ENCODE measurements at regions not wholly inside any gene's neighbourhood (a gene's known extent, or its start where the extent isn't known, plus 50 kb on each side); places are given as distances from the start of the nearest gene placed in this dataset.

- H3K4me2 ChIP-seq, result no peak overlapping the region
- H3K27me3 ChIP-seq (ENCODE audit: insufficient read depth, low read depth), result peaks cover 38% of the 10 kb centered on the region; the same call in 1 of the 2 replicates
- TF ChIP-seq CTCF (conservative IDR thresholded peaks at IDR 0.05) (no peak), EZH2 (IDR thresholded peaks at IDR 0.05; ENCODE audit: low read depth) (no peak)
- no peaks in the 10 kb centered on the region for H3K9me2 ChIP-seq (ENCODE audit: insufficient read depth)
- H3K79me2 ChIP-seq (ENCODE audit: low read depth), result no peaks in the 10 kb centered on the region
- no peaks in the 10 kb centered on the region for H3F3A ChIP-seq (ENCODE audit: insufficient read depth, low read depth)
- no peak overlapping the region for H3K27ac ChIP-seq
- BruUV-seq (replicated peaks), result no TSS peak
- H2AFZ ChIP-seq, result no peak overlapping the region
- no peaks in the 10 kb centered on the region for H4K20me1 ChIP-seq (ENCODE audit: insufficient read depth)
- CTCF ChIA-PET, result no interaction called here
- POLR2A ChIA-PET (ENCODE audit: unreplicated experiment), result no interaction called here
- intact Hi-C loops (cut with micrococcal nuclease; ENCODE audit: unreplicated experiment), result no loop called here
- no peaks in the 10 kb centered on the region for H3K9me3 ChIP-seq (ENCODE audit: insufficient read depth, low read depth)
- H3K36me3 ChIP-seq (ENCODE audit: low read depth), result no peaks in the 10 kb centered on the region
- DNase-seq, result no peak
- no peak overlapping the region for H3K4me3 ChIP-seq
- no peaks in the 10 kb centered on the region for H3K4me1 ChIP-seq (replicated peaks; ENCODE audit: insufficient read depth)
Measured at GRCh38 chr7:49261928-49262327, 337.6 kb downstream of the CDC14C start.

- BruUV-seq (replicated peaks), result no TSS peak
- DNase-seq, result peak in 1 of 2 experiments; percentile 17
- Histone ChIP-seq H3K4me2 (no peak overlapping the region), H3K27ac (no peak overlapping the region), H3K9me2 (ENCODE audit: insufficient read depth) (no peaks in the 10 kb centered on the region), H3K9me3 (ENCODE audit: insufficient read depth, low read depth) (no peaks in the 10 kb centered on the region), H3K79me2 (ENCODE audit: low read depth) (no peaks in the 10 kb centered on the region), H3K4me3 (no peak overlapping the region), H3F3A (ENCODE audit: insufficient read depth, low read depth) (no peaks in the 10 kb centered on the region), H3K36me3 (ENCODE audit: low read depth) (no peaks in the 10 kb centered on the region), H3K27me3 (ENCODE audit: insufficient read depth, low read depth) (peaks cover 26% of the 10 kb centered on the region; the same call in 1 of the 2 replicates), H4K20me1 (ENCODE audit: insufficient read depth) (no peaks in the 10 kb centered on the region), H2AFZ (no peak overlapping the region), H3K4me1 (replicated peaks; ENCODE audit: insufficient read depth) (no peaks in the 10 kb centered on the region)
- intact Hi-C loops (cut with micrococcal nuclease; ENCODE audit: unreplicated experiment), result no loop called here
- ChIA-PET POLR2A (ENCODE audit: unreplicated experiment) (no interaction called here), CTCF (no interaction called here)
- TF ChIP-seq EZH2 (IDR thresholded peaks at IDR 0.05; ENCODE audit: low read depth) (no peak), CTCF (conservative IDR thresholded peaks at IDR 0.05) (no peak)
Measured at GRCh38 chr7:49264530-49264929, 340.2 kb downstream of the CDC14C start.

GRCh38 chr7:49273897-49274296 lies 349.6 kb downstream of the CDC14C start:
- H2AFZ ChIP-seq, result no peak overlapping the region
- CTCF ChIA-PET, result no interaction called here

GRCh38 chr7:49279891-49280290 lies 355.5 kb downstream of the CDC14C start:
- no peaks in the 10 kb centered on the region for H3K4me1 ChIP-seq (replicated peaks; ENCODE audit: insufficient read depth)
- intact Hi-C loops (cut with micrococcal nuclease; ENCODE audit: unreplicated experiment), result no loop called here
- H3K4me3 ChIP-seq, result no peak overlapping the region
- no peaks in the 10 kb centered on the region for H3K9me2 ChIP-seq (ENCODE audit: insufficient read depth)
- H2AFZ ChIP-seq, result no peak overlapping the region
- H3K79me2 ChIP-seq (ENCODE audit: low read depth), result no peaks in the 10 kb centered on the region
- H3K4me2 ChIP-seq, result no peak overlapping the region
- no peak overlapping the region for H3K27ac ChIP-seq
- ChIA-PET POLR2A (ENCODE audit: unreplicated experiment) (no interaction called here), CTCF (no interaction called here)
- H4K20me1 ChIP-seq (ENCODE audit: insufficient read depth), result no peaks in the 10 kb centered on the region
- no peak for DNase-seq
- H3F3A ChIP-seq (ENCODE audit: insufficient read depth, low read depth), result no peaks in the 10 kb centered on the region
- no peaks in the 10 kb centered on the region for H3K9me3 ChIP-seq (ENCODE audit: insufficient read depth, low read depth)
- H3K36me3 ChIP-seq (ENCODE audit: low read depth), result no peaks in the 10 kb centered on the region
- TF ChIP-seq EZH2 (IDR thresholded peaks at IDR 0.05; ENCODE audit: low read depth) (no peak), CTCF (conservative IDR thresholded peaks at IDR 0.05) (no peak)
- 0 out of 2 replicates have a peak, but pooled peaks cover 7% of the 10 kb centered on the region for H3K27me3 ChIP-seq (ENCODE audit: insufficient read depth, low read depth)
- BruUV-seq (replicated peaks), result no TSS peak

More at GRCh38 chr7:49273897-49274296, 349.6 kb downstream of the CDC14C start:
- no TSS peak for BruUV-seq (replicated peaks)
- peaks cover 10% of the 10 kb centered on the region; the same call in 1 of the 2 replicates for H3K27me3 ChIP-seq (ENCODE audit: insufficient read depth, low read depth)
- no peaks in the 10 kb centered on the region for H3K9me2 ChIP-seq (ENCODE audit: insufficient read depth)
- no peak overlapping the region for H3K4me2 ChIP-seq
- no peak overlapping the region for H3K4me3 ChIP-seq
- intact Hi-C loops (cut with micrococcal nuclease; ENCODE audit: unreplicated experiment), result no loop called here
- no peaks in the 10 kb centered on the region for H3K36me3 ChIP-seq (ENCODE audit: low read depth)
- POLR2A ChIA-PET (ENCODE audit: unreplicated experiment), result no interaction called here
- DNase-seq, result no peak
- H3F3A ChIP-seq (ENCODE audit: insufficient read depth, low read depth), result no peaks in the 10 kb centered on the region
- H3K4me1 ChIP-seq (replicated peaks; ENCODE audit: insufficient read depth), result no peaks in the 10 kb centered on the region
- H3K27ac ChIP-seq, result no peak overlapping the region
- no peaks in the 10 kb centered on the region for H3K79me2 ChIP-seq (ENCODE audit: low read depth)
- H3K9me3 ChIP-seq (ENCODE audit: insufficient read depth, low read depth), result no peaks in the 10 kb centered on the region
- TF ChIP-seq EZH2 (IDR thresholded peaks at IDR 0.05; ENCODE audit: low read depth), result no peak
- H4K20me1 ChIP-seq (ENCODE audit: insufficient read depth), result no peaks in the 10 kb centered on the region

Measured in PC-9 (cell line).